HAP-1 (cell line): ENCODE measurements at regions not wholly inside any gene's neighbourhood (a gene's known extent, or its start where the extent isn't known, plus 50 kb on each side); places are given as distances from the start of the nearest gene placed in this dataset.

Experiments
- DNase-seq, 2 experiments: peaks; one replicate each; pipeline ENCODE4 v3.0.0-alpha.2; 2016 to 2020; ENCODE audit warnings: low spot score in 2 of 2
- H3K27me3 ChIP-seq: fragments of 250-450 bp; sonication (Bioruptor Pico); 2 replicates; pipeline ENCODE4 v1.5.1; 2020; ENCODE audit warnings: low read depth, mild to moderate bottlenecking, moderate library complexity
- H3K36me3 ChIP-seq: fragments of 250-450 bp; sonication (Bioruptor Pico); replicated peaks from 2 replicates; pipeline ENCODE4 v1.5.1; 2020; ENCODE audit warnings: mild to moderate bottlenecking
- H3K4me1 ChIP-seq: fragments of 250-450 bp; sonication (Bioruptor Pico); 2 replicates; pipeline ENCODE4 v1.5.1; 2020; ENCODE audit warnings: mild to moderate bottlenecking
- H3K4me3 ChIP-seq: fragments of 250-450 bp; sonication (Bioruptor Pico); 2 replicates; pipeline ENCODE4 v1.5.1; 2020; ENCODE audit warnings: mild to moderate bottlenecking, moderate library complexity
- H3K9me3 ChIP-seq: fragments of 250-450 bp; sonication (Bioruptor Pico); 2 replicates; pipeline ENCODE4 v1.5.1; 2020; ENCODE audit warnings: mild to moderate bottlenecking, moderate library complexity
- in situ Hi-C: fragments of 300-500 bp; cut with MboI; formaldehyde crosslinking; loops from 3 replicates; pipeline ENCODE4 v1.14.3; 2020; ENCODE audit warnings: low sequenced_read_pairs, inconsistent platforms, mixed read lengths

DNA sequence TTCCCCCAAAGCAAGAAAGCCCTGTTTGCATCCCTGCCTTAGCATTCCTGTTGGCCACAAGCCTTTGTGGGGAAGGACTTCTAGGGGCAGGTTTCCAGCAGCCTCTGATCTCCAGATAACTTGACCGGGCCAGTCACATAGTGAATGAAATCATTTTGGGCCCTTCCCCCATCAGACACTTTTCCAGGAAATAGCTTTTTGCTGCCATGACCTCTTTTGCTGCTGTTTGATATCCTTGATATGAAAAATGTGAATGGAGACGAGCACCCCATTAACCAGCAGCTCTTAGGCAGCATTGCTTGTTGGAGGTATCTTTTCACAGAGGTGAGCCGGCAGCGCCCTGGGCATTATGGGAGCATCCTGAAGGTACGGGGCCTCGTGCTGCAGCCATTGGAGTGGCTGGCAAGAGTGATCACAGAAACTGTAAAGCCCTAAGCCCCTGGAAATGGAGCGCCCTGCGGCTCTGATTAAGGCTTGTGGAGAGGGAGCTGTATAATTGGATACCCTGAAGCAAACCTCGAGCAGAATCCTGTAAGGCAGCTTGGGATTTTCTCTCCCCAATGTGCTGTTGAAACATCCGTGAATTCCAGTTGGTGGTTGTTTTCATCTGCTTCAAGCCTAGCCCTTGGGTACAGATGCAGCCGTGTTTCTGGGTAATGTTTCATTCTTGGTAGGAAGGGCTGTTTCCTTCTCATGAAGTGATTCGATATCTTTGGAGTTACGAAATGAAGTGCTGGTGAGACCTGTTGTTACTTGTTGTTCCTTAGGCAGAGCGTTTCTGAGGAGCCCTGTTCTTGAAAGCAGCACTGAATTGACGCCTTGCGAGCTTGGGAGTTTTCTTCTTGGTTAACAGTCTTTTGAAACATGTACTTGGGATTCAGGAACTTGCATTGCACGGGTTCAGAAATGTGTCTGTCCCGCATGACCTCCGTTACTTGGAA lies 179.0 kb downstream of the PTEN start:
- Histone ChIP-seq H3K4me3 (no peak overlapping the region), H3K27me3 (no peaks in the 10 kb centered on the region), H3K4me1 (no peaks in the 10 kb centered on the region; the same call in 1 of the 2 replicates), H3K9me3 (no peaks in the 10 kb centered on the region), H3K36me3 (no peaks in the 10 kb centered on the region)
- no peak for DNase-seq
- in situ Hi-C loops, result no loop called here

DNA sequence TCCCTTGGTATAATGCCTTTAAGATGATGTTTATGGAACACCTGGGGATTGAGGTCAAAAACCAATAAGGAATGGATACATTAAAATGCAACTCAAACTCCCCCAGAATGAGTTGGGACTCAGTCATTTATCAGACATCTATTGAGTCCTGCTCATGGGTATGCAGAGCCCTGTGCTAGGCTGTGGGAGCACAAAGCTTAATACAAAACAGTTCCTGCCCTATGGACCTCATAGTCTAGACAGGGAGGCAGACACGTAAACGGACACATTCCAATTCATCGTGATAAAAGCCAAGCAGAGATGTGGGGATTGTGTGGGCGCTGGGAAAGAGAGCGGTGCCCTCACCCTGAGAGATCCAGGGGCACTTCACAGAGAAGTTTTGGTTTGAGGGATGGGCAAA lies 181.7 kb downstream of the PTEN start:
- no peaks in the 10 kb centered on the region for H3K9me3 ChIP-seq
- H3K36me3 ChIP-seq, result no peaks in the 10 kb centered on the region
- in situ Hi-C loops, result no loop called here
- no peaks in the 10 kb centered on the region for H3K27me3 ChIP-seq
- no peaks in the 10 kb centered on the region; the same call in 1 of the 2 replicates for H3K4me1 ChIP-seq
- DNase-seq, result no peak
- H3K4me3 ChIP-seq, result no peak overlapping the region

DNA sequence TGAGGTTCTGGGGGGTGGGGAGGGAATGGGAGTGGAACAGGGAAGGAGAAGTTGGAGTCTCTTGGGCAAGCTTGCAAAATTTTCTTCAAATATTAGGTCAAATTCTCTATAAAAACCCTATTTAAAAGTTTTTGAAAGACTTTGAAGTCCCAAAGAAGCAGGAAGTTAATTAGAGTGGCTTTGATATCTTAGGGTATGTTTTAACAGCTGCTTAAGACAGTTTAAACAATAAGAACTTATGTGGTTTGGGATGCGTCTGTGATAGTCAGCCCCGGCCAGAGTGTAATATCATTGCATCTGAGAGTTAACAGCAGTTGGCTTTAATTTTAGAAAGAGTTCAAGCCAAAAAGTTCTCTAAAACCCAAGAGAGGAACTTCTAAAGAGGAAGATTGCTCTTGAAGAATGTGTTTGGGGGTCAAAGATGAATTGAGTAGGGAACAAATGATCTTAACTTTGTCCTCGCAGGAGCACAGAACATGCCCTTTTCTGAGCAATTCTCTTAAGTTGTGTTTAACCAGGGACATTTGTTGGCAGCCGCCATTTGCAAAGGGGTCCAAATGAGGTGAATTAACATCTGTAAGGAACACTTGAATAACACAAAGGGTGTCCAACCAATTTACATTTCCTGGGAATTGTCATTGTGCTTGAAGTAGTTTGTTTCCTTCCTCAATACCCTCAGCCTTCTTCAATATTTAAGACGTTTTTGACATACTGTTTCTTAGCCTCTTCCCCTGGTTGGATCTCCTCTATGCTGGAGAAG lies 182.4 kb downstream of the PTEN start:
- H3K4me1 ChIP-seq, result no peaks in the 10 kb centered on the region; the same call in 1 of the 2 replicates
- H3K9me3 ChIP-seq, result no peaks in the 10 kb centered on the region
- H3K27me3 ChIP-seq, result no peaks in the 10 kb centered on the region
- DNase-seq, result no peak
- in situ Hi-C loops, result no loop called here
- no peak overlapping the region for H3K4me3 ChIP-seq
- no peaks in the 10 kb centered on the region for H3K36me3 ChIP-seq

DNA sequence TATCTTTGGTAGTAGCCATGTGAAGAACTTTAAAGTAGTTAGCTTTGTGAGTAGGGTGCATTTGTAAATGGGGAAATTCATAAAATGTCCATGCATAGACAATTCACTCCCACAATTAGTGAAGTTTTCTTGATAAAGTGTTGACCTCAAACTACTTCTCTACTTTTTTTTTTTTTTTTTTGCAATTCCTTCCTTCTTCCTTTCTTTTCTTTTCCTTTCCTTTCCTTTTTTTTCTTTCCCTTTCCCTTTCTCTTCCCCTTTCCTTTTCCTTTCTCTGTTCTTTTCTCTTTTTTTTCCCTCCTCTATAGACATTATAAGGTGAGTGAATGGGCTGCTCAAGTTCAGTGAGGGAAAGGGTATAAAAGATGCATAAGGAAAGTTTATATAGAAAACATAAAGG lies 184.2 kb downstream of the PTEN start:
- in situ Hi-C loops, result no loop called here
- no peaks in the 10 kb centered on the region; the same call in 1 of the 2 replicates for H3K4me1 ChIP-seq

GRCh38 chr10:88048312-88048711 lies 184.9 kb downstream of the PTEN start:
- Histone ChIP-seq H3K9me3 (no peaks in the 10 kb centered on the region), H3K27me3 (no peaks in the 10 kb centered on the region), H3K4me3 (no peak overlapping the region), H3K4me1 (no peaks in the 10 kb centered on the region; the same call in 1 of the 2 replicates), H3K36me3 (no peaks in the 10 kb centered on the region)
- in situ Hi-C loops, result no loop called here
- DNase-seq, result no peak

More for the DNA sequence above, 184.2 kb downstream of the PTEN start:
- Histone ChIP-seq H3K36me3 (no peaks in the 10 kb centered on the region), H3K27me3 (no peaks in the 10 kb centered on the region), H3K9me3 (no peaks in the 10 kb centered on the region), H3K4me3 (no peak overlapping the region)
- no peak for DNase-seq

GRCh38 chr10:88049204-88049603 lies 185.8 kb downstream of the PTEN start:
- H3K9me3 ChIP-seq, result no peaks in the 10 kb centered on the region
- no peak for DNase-seq
- no peaks in the 10 kb centered on the region for H3K27me3 ChIP-seq
- in situ Hi-C loops, result no loop called here
- H3K4me1 ChIP-seq, result no peaks in the 10 kb centered on the region; the same call in 1 of the 2 replicates
- no peaks in the 10 kb centered on the region for H3K36me3 ChIP-seq
- no peak overlapping the region for H3K4me3 ChIP-seq

DNA sequence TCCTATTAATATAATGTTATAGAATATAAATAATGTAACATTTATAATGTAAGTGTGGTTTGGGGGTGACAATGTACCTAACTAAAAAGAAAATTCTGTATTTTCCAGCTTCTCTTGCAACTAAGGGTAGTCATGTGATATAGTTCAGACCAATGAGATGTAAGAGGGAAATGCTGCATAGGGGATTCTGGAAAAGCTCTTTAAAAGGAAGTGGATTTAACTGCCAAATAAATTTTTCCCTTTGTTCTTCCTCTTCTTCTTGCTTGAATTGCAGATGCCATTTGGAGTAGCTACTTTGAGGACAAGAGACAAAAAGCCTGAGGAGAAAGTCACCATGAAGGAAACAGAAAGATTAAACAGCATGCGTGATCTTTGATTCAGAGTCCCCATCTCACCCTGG lies 194.3 kb downstream of the PTEN start:
- no peaks in the 10 kb centered on the region for H3K4me1 ChIP-seq
- no peak overlapping the region for H3K4me3 ChIP-seq
- no peaks in the 10 kb centered on the region for H3K9me3 ChIP-seq
- no peaks in the 10 kb centered on the region for H3K36me3 ChIP-seq
- no peaks in the 10 kb centered on the region for H3K27me3 ChIP-seq
- no peak for DNase-seq
- in situ Hi-C loops, result no loop called here

DNA sequence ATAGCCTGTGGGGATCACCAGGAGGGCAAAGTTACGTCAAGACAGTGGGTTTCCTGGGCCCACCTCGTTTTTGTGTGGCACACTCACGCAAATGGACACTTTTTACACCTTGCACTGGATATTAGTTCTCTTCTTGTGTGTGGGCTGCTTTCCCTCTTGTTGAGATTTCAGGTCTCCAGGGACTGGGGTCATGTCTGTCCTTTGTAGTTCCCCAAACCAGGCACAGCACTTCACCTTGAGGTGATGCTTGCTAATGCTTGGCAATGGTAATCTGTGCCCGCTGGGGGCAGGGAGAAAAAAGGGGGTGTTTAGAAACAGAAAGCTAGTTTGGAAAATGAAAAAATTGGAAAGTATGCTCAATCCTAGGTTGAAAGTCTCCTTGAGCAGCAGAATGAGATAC lies 195.3 kb downstream of the PTEN start:
- in situ Hi-C loops, result no loop called here
- no peaks in the 10 kb centered on the region for H3K4me1 ChIP-seq
- no peaks in the 10 kb centered on the region for H3K27me3 ChIP-seq
- H3K9me3 ChIP-seq, result no peaks in the 10 kb centered on the region
- no peaks in the 10 kb centered on the region for H3K36me3 ChIP-seq
- DNase-seq, result no peak
- H3K4me3 ChIP-seq, result no peak overlapping the region

GRCh38 chr10:88059190-88059589 lies 195.8 kb downstream of the PTEN start:
- no peak overlapping the region for H3K4me3 ChIP-seq
- in situ Hi-C loops, result no loop called here
- H3K9me3 ChIP-seq, result no peaks in the 10 kb centered on the region
- H3K36me3 ChIP-seq, result no peaks in the 10 kb centered on the region
- DNase-seq, result no peak
- no peaks in the 10 kb centered on the region for H3K4me1 ChIP-seq
- no peaks in the 10 kb centered on the region for H3K27me3 ChIP-seq

- in situ Hi-C loops, result no loop called here
- DNase-seq, result no peak
- no peak overlapping the region for H3K4me3 ChIP-seq
- no peaks in the 10 kb centered on the region for H3K9me3 ChIP-seq
- no peaks in the 10 kb centered on the region for H3K27me3 ChIP-seq
- no peaks in the 10 kb centered on the region for H3K4me1 ChIP-seq
- H3K36me3 ChIP-seq, result no peaks in the 10 kb centered on the region
Observed at GRCh38 chr10:88060762-88061161, 197.3 kb downstream of the PTEN start.

DNA sequence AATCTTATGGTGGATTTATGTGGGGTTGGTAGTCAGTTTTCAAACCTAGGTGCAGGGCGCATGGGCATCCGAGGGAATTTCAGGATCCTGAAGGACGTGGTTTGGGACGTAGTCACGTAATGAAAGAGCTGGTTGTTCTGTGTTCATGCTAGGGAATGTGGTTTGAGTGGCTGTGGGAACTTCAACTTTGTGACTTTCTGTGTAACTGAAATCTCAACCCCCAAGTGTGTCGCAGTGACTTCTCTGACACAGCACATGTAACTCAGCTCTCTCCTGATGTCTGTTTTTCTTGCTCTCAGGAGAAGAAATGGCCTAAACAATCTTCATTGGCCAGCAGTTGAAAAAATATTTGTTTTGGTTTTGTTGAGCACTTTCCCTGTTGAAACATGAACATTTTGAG lies 199.0 kb downstream of the PTEN start:
- no peak overlapping the region for H3K4me3 ChIP-seq
- no peaks in the 10 kb centered on the region for H3K36me3 ChIP-seq
- H3K9me3 ChIP-seq, result no peaks in the 10 kb centered on the region
- no peaks in the 10 kb centered on the region for H3K4me1 ChIP-seq
- no peak for DNase-seq
- in situ Hi-C loops, result no loop called here
- H3K27me3 ChIP-seq, result no peaks in the 10 kb centered on the region

- no peak overlapping the region for H3K4me3 ChIP-seq
- in situ Hi-C loops, result no loop called here
- H3K27me3 ChIP-seq, result no peaks in the 10 kb centered on the region
- no peak for DNase-seq
- no peaks in the 10 kb centered on the region for H3K4me1 ChIP-seq
- H3K9me3 ChIP-seq, result no peaks in the 10 kb centered on the region
- H3K36me3 ChIP-seq, result no peaks in the 10 kb centered on the region
Observed at GRCh38 chr10:88062798-88063472, 199.5 kb downstream of the PTEN start.

GRCh38 chr10:88063861-88064557 lies 200.6 kb downstream of the PTEN start:
- Histone ChIP-seq H3K4me1 (no peaks in the 10 kb centered on the region), H3K36me3 (no peaks in the 10 kb centered on the region), H3K27me3 (no peaks in the 10 kb centered on the region), H3K4me3 (no peak overlapping the region), H3K9me3 (no peaks in the 10 kb centered on the region)
- DNase-seq, result no peak
- in situ Hi-C loops, result no loop called here
